CD8-positive, alpha-beta memory T cell (primary cell): ENCODE measurements at regions not wholly inside any gene's neighbourhood (a gene's known extent, or its start where the extent isn't known, plus 50 kb on each side); places are given as distances from the start of the nearest gene placed in this dataset.

Source experiments
- CTCF ChIA-PET: fragments of 350-600 bp; sonication (Branson Sonifier 250); formaldehyde crosslinking; loops from one replicate; lab custom pipeline; 2021; ENCODE audit warnings: antibody characterized with exemption; lab: Charles Lee
- POLR2A ChIA-PET: fragments of 350-600 bp; sonication (Branson Sonifier 250); formaldehyde crosslinking; loops from one replicate; lab custom pipeline; 2021; ENCODE audit warnings: antibody characterized with exemption; lab: Charles Lee
- DNase-seq, 5 donors: peaks; one replicate each; pipeline versions ENCODE4 v3.0.0 to v3.0.0-alpha.2; 2020 to 2022; ENCODE audit warnings: mixed read lengths in 1 of 5
- H3K27ac ChIP-seq: one replicate; pipeline ENCODE4 v1.7.0; 2013; ENCODE audit warnings: low read depth, mild to moderate bottlenecking, low read length, moderate library complexity
- H3K27me3 ChIP-seq: 2 replicates; pipeline ENCODE4 v1.7.0; 2013; ENCODE audit warnings: low read length, mild to moderate bottlenecking; ENCODE audit not compliant: insufficient read depth, poor library complexity, severe bottlenecking
- H3K36me3 ChIP-seq: 2 replicates; pipeline ENCODE4 v1.7.0; 2013; ENCODE audit warnings: mild to moderate bottlenecking, low read length, moderate library complexity; ENCODE audit not compliant: insufficient read depth
- H3K4me1 ChIP-seq: 2 replicates; pipeline ENCODE4 v1.7.0; 2013; ENCODE audit warnings: mild to moderate bottlenecking, low read length, moderate library complexity; ENCODE audit not compliant: insufficient read depth
- H3K4me3 ChIP-seq: 2 replicates; pipeline ENCODE4 v1.7.0; 2013; ENCODE audit warnings: mild to moderate bottlenecking, low read length
- H3K9me3 ChIP-seq: 2 replicates; pipeline ENCODE4 v1.7.0; 2013; ENCODE audit warnings: mild to moderate bottlenecking, low read length
- H3K27ac Mint-ChIP-seq, 8 donors: one replicate each; pipeline ENCODE4 v1.8.0; 2020 to 2021; ENCODE audit warnings: mixed read lengths in 8 of 8, mild to moderate bottlenecking in 6 of 8, inconsistent platforms in 3 of 8, moderate library complexity in 3 of 8
- H3K27me3 Mint-ChIP-seq, 2 donors: one replicate each; pipeline ENCODE4 v1.8.0; 2020 to 2021; ENCODE audit warnings: mixed read lengths in 2 of 2, mild to moderate bottlenecking in 1 of 2, moderate library complexity in 1 of 2
- H3K36me3 Mint-ChIP-seq, 3 donors: one replicate each; pipeline ENCODE4 v1.8.0; 2020 to 2021; ENCODE audit warnings: mixed read lengths in 3 of 3, inconsistent platforms in 1 of 3, mild to moderate bottlenecking in 1 of 3
- H3K4me1 Mint-ChIP-seq, 3 donors: one replicate each; pipeline ENCODE4 v1.8.0; 2020 to 2021; ENCODE audit warnings: mixed read lengths in 3 of 3, inconsistent platforms in 1 of 3, mild to moderate bottlenecking in 1 of 3
- H3K4me3 Mint-ChIP-seq, 7 donors: one replicate each; pipeline ENCODE4 v1.8.0; 2020 to 2021; ENCODE audit warnings: mixed read lengths in 7 of 7, mild to moderate bottlenecking in 6 of 7, moderate library complexity in 4 of 7, inconsistent platforms in 2 of 7
- H3K9me3 Mint-ChIP-seq, 5 donors: one replicate each; pipeline ENCODE4 v1.8.0; 2020 to 2022; ENCODE audit warnings: mixed read lengths in 5 of 5, mild to moderate bottlenecking in 3 of 5, moderate library complexity in 2 of 5, inconsistent platforms in 1 of 5

DNA sequence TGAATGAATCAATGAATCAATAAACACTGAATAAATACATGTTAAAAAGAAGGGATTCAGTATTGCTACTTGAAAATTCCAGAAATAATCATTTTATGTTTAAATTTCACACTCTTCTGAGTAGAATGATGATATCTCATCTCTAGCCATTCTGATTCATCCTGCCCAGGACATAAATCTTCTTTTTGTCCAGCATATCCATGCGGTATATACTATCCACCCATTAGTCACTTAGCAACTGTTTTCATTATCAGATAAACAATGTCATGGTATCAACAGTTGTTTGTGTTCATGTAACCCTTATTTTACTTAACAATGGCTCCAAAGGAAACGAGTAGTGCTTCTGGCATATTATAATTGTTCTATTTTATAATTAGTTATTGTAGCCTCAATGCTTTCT, 432.4 kb upstream of the SMC2 start:
- POLR2A ChIA-PET = no interaction called here
- no peaks in the 10 kb centered on the region for H3K27me3 Mint-ChIP-seq
- no peaks in the 10 kb centered on the region for H3K4me1 Mint-ChIP-seq
- Histone ChIP-seq H3K27ac (no peak overlapping the region), H3K4me1 (no peaks in the 10 kb centered on the region), H3K9me3 (no peaks in the 10 kb centered on the region), H3K4me3 (no peak overlapping the region), H3K27me3 (no peaks in the 10 kb centered on the region), H3K36me3 (no peaks in the 10 kb centered on the region)
- H3K4me3 Mint-ChIP-seq = no peak overlapping the region
- CTCF ChIA-PET = no interaction called here
- H3K36me3 Mint-ChIP-seq = no peaks in the 10 kb centered on the region
- H3K9me3 Mint-ChIP-seq = peaks cover 8 to 18% (median 10%) of the 10 kb centered on the region in 5 donors
- H3K27ac Mint-ChIP-seq = no peak overlapping the region
- DNase-seq = no peak

DNA sequence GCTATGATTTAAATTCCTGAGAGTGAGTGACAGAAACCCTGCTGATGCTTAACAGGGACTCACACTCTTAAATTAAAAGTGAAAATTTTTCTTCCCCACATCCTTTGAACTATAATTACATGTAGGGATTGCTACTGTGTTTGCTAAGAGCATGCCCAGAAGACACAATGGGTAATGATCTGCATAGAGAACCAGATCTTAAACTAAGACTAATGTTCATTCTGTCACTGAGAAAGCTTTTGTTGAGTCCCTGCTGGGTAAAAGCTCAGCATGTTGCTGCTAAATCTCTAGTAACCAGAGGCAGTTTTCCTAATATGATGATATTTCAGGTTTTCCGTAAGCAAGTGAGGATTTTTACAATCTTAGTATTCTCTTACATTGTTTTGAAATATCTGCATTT, 424.8 kb upstream of the SMC2 start:
- Histone ChIP-seq H3K36me3 (no peaks in the 10 kb centered on the region), H3K4me3 (no peak overlapping the region), H3K27me3 (no peaks in the 10 kb centered on the region), H3K27ac (no peak overlapping the region), H3K4me1 (no peaks in the 10 kb centered on the region), H3K9me3 (no peaks in the 10 kb centered on the region)
- no peak for DNase-seq
- CTCF ChIA-PET = no interaction called here
- H3K36me3 Mint-ChIP-seq = no peaks in the 10 kb centered on the region
- no peak overlapping the region for H3K4me3 Mint-ChIP-seq
- H3K4me1 Mint-ChIP-seq = no peaks in the 10 kb centered on the region
- H3K27me3 Mint-ChIP-seq = no peaks in the 10 kb centered on the region
- POLR2A ChIA-PET = no interaction called here
- H3K9me3 Mint-ChIP-seq = peaks cover 0 to 7% (median 3%) of the 10 kb centered on the region in 5 donors
- H3K27ac Mint-ChIP-seq = no peak overlapping the region

DNA sequence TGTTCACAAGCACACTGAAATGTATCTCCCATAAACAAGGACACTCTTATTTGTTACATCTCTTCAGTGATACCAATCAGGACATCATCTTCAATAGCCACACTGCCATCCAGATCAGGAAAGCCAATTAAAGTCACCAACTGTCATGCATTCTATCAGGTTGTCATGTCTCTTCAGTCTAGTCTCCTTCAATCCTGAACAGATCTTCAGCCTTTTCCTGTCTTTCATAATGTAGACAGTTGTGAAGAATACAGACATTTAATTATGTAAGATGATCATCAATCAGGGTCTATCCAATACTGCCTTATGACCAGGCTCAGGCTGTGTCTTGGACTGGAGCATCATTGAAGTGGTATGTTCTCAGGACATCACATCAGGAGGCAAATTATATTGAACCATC, 419.8 kb upstream of the SMC2 start:
- no peak for DNase-seq
- H3K9me3 ChIP-seq = no peaks in the 10 kb centered on the region
- no peaks in the 10 kb centered on the region for H3K27me3 ChIP-seq
- H3K36me3 ChIP-seq = no peaks in the 10 kb centered on the region
- H3K27ac ChIP-seq = no peak overlapping the region
- Mint-ChIP-seq H3K9me3 (peaks cover 0 to 10% (median 0%) of the 10 kb centered on the region in 5 donors), H3K27ac (no peak overlapping the region), H3K27me3 (no peaks in the 10 kb centered on the region), H3K4me3 (no peak overlapping the region), H3K36me3 (no peaks in the 10 kb centered on the region), H3K4me1 (no peaks in the 10 kb centered on the region)
- H3K4me3 ChIP-seq = no peak overlapping the region
- ChIA-PET POLR2A (no interaction called here), CTCF (no interaction called here)
- H3K4me1 ChIP-seq = no peaks in the 10 kb centered on the region

DNA sequence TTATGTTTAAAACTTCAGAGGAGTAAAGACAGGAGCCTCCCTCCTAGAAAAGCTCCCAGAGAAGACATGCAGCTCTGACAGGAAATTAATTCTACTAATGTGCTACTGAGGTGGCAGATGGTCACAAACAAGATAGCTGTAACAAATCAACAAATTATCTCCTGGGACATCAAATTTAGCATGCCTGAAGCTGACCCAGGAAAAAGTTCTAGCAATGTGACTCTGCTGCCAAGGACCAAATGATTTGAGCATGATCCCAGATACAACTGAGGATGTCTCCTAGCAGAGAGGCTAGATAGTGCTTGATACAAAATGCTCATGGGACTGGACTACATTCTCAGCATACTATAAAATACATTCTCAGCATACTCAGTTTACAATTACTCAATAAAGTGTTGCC, 413.5 kb upstream of the SMC2 start:
- POLR2A ChIA-PET = no interaction called here
- Mint-ChIP-seq H3K4me3 (no peak overlapping the region), H3K9me3 (peaks cover 0 to 2% (median 0%) of the 10 kb centered on the region in 5 donors), H3K36me3 (no peaks in the 10 kb centered on the region), H3K27ac (no peak overlapping the region), H3K4me1 (no peaks in the 10 kb centered on the region), H3K27me3 (no peaks in the 10 kb centered on the region)
- no peak for DNase-seq
- no peaks in the 10 kb centered on the region for H3K9me3 ChIP-seq
- no peaks in the 10 kb centered on the region for H3K4me1 ChIP-seq
- H3K36me3 ChIP-seq = no peaks in the 10 kb centered on the region
- H3K4me3 ChIP-seq = no peak overlapping the region
- CTCF ChIA-PET = no interaction called here
- H3K27ac ChIP-seq = no peak overlapping the region
- no peaks in the 10 kb centered on the region for H3K27me3 ChIP-seq

DNA sequence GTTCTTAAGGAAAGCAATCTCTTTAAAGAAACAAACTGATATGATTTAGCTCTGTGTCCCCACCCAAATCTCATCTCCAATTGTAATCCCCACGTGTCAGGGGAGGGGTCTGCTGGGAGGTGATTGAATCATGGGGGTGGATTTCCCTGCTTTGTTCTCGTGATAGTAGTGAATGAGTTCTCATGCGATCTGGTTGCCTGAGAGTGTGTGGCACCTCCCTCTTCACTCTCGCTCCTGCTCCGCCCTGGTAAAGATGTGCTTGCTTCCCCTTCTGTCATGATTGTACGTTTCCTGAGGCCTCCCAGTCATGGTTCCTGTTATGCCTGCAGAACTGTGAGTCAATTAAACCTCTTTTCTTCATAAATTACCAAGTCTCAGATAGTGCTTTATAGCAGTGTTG, 412.7 kb upstream of the SMC2 start:
- ChIA-PET POLR2A (no interaction called here), CTCF (no interaction called here)
- H3K4me1 Mint-ChIP-seq = no peaks in the 10 kb centered on the region
- Histone ChIP-seq H3K36me3 (no peaks in the 10 kb centered on the region), H3K27ac (no peak overlapping the region), H3K27me3 (no peaks in the 10 kb centered on the region), H3K9me3 (no peaks in the 10 kb centered on the region), H3K4me1 (no peaks in the 10 kb centered on the region), H3K4me3 (no peak overlapping the region)
- H3K36me3 Mint-ChIP-seq = no peaks in the 10 kb centered on the region
- DNase-seq = no peak
- no peaks in the 10 kb centered on the region for H3K27me3 Mint-ChIP-seq
- no peak overlapping the region for H3K4me3 Mint-ChIP-seq
- peaks cover 0 to 2% (median 0%) of the 10 kb centered on the region in 5 donors for H3K9me3 Mint-ChIP-seq
- no peak overlapping the region for H3K27ac Mint-ChIP-seq

DNA sequence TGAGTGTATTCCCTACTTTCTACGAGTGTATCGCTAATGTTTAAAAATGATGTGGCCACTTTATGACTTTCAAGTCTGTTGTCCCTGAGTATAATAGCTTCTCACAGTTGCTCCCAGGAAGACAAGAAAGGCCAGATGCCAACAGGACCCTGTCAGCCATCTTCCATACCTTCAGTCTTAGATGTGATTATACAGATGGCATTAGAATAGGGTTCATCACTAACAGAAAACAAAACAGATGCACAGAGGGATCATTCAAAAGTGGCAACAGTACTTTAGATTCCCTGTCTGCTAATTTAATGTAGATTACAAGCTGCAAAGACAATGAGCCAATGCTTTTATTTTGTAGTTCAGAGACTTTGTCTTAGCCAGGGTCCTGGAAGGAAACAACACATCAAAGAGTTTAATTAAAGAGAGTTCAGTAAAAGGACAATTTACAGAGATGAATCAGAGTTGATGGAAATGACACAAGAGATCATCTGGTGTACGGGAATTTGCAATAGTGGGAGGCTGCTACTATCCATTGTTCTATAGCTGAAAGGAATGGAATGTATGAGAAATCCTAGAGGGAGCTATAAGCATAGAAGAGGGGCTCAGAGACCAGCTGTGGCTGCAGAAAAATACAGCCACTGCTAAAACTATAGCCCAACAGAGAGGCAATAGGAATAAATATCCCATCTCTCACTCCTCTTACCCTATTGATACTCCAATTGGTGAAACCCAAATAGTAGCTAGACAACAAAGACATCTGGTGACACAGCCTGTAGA, 393.7 kb upstream of the SMC2 start:
- Histone ChIP-seq H3K9me3 (no peaks in the 10 kb centered on the region), H3K4me3 (no peak overlapping the region), H3K27me3 (no peaks in the 10 kb centered on the region), H3K4me1 (no peaks in the 10 kb centered on the region), H3K27ac (no peak overlapping the region), H3K36me3 (no peaks in the 10 kb centered on the region)
- Mint-ChIP-seq H3K4me1 (no peaks in the 10 kb centered on the region), H3K36me3 (no peaks in the 10 kb centered on the region), H3K27me3 (no peaks in the 10 kb centered on the region), H3K4me3 (no peak overlapping the region), H3K27ac (no peak overlapping the region), H3K9me3 (peaks cover 0 to 2% (median 1%) of the 10 kb centered on the region in 5 donors)
- DNase-seq = no peak
- ChIA-PET CTCF (no interaction called here), POLR2A (no interaction called here)

DNA sequence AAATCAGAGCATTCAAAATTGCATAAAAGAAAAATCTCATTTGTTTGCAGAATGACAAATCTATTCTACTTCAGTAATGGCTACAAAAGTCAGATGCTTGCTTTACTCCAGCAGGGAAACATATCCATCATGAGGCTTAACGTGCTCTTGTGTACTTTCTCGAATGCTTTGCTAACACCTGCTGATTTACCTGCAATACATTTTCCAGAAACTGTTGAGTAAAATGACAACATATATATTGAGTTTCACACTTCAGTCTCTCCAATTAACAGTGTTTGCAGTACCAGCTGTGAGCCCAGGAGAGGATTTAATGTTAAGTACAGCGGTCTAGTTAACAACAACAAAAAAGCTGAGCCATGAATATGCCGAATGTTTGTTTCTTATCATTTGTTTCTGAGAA, 391.5 kb upstream of the SMC2 start:
- H3K4me3 ChIP-seq = no peak overlapping the region
- H3K9me3 Mint-ChIP-seq = peaks cover 0 to 2% (median under 1%) of the 10 kb centered on the region in 5 donors
- no peaks in the 10 kb centered on the region for H3K9me3 ChIP-seq
- H3K27me3 ChIP-seq = no peaks in the 10 kb centered on the region
- no peaks in the 10 kb centered on the region for H3K4me1 ChIP-seq
- no peaks in the 10 kb centered on the region for H3K4me1 Mint-ChIP-seq
- no peak overlapping the region for H3K27ac Mint-ChIP-seq
- ChIA-PET CTCF (no interaction called here), POLR2A (no interaction called here)
- no peaks in the 10 kb centered on the region for H3K36me3 Mint-ChIP-seq
- DNase-seq = no peak
- H3K27me3 Mint-ChIP-seq = no peaks in the 10 kb centered on the region
- H3K4me3 Mint-ChIP-seq = no peak overlapping the region
- no peak overlapping the region for H3K27ac ChIP-seq
- no peaks in the 10 kb centered on the region for H3K36me3 ChIP-seq

DNA sequence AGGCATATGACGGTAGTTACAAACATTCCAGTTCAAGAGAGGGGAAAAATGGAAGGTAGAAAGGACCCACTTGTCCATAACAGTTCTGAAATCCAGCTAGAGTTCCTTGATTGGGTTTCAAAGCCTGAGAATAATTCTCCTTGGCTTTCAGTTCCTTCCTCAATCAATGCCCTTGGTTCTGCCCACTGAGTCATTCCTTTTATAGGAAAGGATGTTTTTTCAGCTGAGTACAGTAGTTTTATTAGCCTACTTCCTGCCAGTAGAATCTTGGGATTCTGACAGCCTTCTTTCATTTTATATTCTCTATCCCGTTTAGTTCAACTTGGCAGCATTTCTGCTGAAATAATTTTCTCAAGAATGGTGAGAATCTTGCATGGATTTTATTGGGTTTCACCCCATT, 386.9 kb upstream of the SMC2 start:
- Mint-ChIP-seq H3K27ac (no peak overlapping the region), H3K4me1 (no peaks in the 10 kb centered on the region), H3K9me3 (peaks cover 0 to 22% (median 2%) of the 10 kb centered on the region in 5 donors), H3K27me3 (no peaks in the 10 kb centered on the region), H3K36me3 (no peaks in the 10 kb centered on the region), H3K4me3 (no peak overlapping the region)
- no peak overlapping the region for H3K27ac ChIP-seq
- H3K4me1 ChIP-seq = no peaks in the 10 kb centered on the region
- DNase-seq = no peak
- no peaks in the 10 kb centered on the region for H3K9me3 ChIP-seq
- ChIA-PET POLR2A (no interaction called here), CTCF (no interaction called here)
- no peak overlapping the region for H3K4me3 ChIP-seq
- H3K36me3 ChIP-seq = no peaks in the 10 kb centered on the region
- no peaks in the 10 kb centered on the region for H3K27me3 ChIP-seq
